NOMO-1 (cell line): ENCODE measurements at regions not wholly inside any gene's neighbourhood (a gene's known extent, or its start where the extent isn't known, plus 50 kb on each side); places are given as distances from the start of the nearest gene placed in this dataset.

Experiments used
- DNase-seq, 2 experiments: peaks; one replicate each; lab custom pipeline; 2025; ENCODE audit not compliant: unreplicated experiment in 2 of 2; lab: John Stamatoyannopoulos, UW

DNA sequence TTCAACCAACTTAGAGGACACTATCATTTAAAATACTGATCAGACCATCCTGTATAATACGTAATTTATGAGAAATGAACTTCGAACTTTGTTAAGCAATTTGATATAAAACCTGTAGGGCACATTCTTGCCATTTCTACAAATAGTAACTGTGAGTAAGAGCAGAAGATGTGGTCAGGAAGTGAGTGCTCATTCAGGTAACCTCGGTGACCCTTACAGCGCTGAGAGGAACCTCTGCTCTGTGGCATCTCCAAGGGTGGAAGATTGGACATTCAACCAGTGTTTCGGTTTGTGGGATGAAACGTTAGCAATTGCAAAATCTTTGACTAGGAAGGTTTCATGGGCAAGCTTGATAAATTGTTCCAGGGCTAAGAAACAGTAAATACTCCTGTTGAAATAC, 194.8 kb upstream of the IRX2 start:
- DNase-seq: no peak

DNA sequence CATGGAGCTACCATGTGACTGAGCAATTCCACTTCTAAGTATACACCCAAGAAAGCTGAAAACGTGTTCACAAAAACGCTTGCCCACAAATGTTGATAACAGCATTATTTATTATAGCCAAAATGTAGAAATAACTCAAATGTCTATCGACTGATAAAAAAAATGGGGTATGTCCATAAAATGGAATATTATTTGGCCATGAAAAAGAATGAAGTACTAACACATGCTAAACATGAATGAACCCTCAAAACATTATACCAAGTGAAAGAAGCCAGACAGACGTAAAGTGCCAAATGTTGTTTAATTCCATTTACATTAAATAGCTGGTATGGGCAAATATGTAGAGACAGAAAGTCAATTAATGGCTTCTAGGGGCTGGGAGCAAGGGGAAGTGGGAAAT, 184.9 kb upstream of the IRX2 start:
- no peak for DNase-seq

DNA sequence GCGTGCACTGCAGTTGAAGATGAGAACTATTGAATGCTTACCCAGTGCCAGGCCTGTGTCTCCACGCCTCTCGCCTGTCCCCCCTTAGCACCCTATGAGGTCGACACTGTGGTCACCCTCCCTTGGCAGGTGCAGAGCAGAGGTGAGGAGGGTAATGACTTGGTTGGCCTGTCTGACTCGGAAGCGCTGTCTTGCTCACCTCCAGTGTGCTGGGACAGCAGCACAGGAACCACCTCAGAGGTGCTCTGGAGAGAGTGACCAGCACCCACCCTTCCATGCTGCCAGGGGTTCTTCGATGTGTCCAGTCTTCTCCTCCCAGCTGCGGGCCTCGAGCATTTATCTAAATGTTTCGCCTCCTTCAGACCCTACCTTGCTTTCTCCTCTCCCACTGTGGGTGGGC, 178.3 kb upstream of the IRX2 start:
- no peak for DNase-seq

DNA sequence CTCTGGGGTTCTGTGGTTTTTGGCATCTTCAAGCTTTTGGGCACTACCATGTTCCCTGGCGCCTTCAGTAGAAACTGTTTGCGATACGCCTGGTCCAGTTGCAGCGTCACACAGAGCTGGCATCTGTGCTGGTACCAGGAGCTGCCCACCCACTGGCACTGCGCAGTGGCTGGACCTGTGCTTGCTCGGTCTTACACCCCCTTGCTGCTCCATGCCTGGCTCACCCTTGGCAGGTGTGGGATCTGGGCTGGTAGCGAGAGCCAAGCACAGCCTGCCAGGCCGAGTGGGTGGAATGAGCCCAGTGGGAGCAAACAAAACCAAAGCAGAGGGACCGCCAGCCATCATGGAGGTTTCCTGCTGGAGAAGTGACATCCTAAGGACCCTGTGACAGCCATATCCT, 170.2 kb upstream of the IRX2 start:
- no peak for DNase-seq

DNA sequence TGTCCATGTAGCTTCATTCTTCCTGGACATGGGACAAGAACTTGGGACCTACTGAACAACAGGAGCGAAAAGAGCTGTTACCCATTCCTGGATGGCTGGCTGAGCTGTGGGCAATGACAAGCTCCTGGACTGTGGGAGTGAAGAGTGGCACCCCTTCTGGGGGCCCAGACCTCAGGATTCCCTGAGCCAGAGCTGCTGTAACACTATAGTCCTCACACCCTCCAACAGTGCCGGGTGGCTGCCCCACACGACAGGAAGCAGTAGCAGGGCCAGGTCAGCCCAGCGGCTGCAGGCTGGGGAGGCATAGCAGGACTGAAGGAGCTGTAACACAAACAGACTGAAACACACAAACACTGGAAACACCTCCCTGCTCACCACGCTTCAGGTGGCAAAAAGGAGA, 169.7 kb upstream of the IRX2 start:
- DNase-seq: no peak

DNA sequence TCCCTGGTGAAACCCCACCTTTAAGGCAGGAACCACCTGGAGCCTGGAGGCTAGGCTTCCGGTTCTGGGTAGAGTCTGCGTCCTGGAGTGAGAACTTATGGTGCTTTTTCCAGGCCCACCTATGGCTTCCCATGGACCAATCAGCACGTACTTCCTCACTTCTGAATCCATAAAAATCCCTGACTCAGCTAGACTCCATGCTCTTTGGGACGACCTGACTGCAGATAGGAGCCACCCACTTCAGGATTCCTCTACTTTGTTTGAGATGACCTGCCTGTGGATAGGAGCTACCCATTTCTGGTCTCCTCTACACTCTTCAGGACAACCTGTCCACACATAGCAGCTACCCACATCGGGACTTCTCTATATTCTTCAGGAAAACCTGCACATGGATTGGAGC, 168.8 kb upstream of the IRX2 start:
- no peak for DNase-seq

DNA sequence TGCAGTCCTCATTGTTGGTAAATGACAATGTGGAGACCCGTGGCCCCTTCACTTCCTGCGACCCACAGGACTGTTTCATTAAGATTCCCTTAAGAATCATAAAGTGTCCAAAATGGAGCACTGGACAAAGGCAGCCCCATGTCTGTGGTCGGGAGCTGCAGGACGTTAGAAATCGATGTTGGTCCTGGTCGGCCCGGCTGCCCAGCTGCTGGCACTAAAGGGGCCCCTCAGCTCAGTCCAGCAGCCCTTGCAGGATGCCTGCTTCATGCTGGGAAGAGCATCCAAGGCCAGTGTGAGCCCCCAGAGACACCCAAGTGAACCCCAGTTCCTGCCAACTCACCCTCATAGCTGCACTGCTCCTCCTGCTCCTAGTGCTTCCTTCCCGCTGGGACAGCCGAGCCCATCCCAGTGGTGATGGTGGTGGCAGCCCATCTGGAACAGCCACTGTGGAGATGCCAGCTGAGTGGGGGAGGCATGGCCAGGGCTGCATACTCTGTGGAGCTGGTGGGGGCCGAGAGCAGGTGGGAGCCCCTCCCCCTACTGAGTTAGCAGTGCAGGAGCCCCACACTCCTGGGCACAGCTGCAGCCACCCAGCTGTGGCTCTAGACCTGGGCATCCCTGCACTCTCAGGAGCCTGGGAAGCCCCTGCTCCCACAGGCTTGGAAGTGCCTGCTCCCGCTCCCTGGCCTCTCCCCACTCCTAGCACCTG, 168.0 kb upstream of the IRX2 start:
- DNase-seq: no peak

DNA sequence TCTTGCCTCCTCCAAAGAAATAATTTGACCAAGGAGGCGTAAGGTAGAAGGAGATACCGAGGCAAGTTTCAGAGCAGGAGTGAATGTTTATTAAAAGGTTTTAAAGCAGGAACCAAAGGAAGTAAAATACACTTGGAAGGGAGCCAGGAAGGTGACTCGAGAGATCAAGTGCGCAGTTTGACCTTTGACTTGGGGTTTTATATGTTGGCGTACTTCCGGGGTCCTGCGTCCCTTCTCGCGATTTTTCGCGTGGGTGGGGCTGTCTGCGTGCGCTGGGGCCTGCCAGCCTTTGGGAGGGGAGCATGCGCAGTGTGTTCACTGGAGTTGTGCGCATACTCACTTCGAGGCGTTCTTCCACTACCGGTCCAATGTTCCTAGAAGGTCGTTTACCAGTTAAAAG, 166.0 kb upstream of the IRX2 start:
- DNase-seq: no peak

DNA sequence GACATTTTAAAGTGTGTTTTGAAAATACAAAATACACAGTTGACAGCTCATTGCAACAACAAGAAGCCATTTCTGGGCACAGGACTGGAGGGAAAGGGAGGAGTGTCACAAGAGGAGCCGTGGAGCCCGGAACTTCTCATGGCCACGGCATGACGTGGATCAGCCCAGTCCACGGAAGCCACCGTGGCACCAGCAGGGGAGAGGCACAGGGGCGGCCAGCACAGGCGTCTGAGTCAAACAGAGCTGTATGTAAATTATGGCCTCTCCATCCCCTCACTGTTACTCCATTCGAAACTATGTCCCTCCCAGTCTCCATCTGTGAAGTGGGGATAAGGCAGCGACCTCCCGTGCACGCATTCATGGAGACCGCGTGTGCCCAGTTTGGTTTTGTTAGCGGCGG, 165.6 kb upstream of the IRX2 start:
- no peak for DNase-seq

DNA sequence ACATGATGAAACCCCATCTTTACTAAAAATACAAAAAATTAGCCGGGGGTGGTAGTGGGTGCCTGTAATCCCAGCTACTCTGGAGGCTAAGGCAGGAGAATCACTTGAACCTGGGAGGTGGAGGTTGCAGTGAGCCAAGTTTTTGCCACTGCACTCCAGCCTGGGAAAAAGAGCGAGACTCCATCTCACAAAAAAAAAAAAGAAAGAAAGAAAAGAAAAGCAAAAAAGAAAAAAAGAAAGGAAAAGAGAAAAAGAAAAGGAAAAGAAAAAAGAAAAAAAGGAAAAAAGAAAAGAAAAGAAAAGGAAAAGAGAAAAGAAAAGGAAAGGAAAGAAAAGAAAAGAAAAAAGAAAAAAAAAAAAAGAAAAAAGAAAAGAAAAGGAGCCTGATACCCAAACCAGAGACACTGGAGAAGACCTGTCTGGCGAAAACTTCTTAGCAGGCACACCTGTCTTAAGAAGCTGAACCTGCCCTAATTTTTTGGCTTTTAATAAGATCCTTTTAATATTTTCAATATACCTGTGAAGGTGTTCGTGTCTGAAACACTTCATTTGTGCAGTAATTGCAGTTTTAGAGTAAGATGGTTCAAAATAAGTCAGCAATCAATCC, 164.7 kb upstream of the IRX2 start:
- DNase-seq: no peak

DNA sequence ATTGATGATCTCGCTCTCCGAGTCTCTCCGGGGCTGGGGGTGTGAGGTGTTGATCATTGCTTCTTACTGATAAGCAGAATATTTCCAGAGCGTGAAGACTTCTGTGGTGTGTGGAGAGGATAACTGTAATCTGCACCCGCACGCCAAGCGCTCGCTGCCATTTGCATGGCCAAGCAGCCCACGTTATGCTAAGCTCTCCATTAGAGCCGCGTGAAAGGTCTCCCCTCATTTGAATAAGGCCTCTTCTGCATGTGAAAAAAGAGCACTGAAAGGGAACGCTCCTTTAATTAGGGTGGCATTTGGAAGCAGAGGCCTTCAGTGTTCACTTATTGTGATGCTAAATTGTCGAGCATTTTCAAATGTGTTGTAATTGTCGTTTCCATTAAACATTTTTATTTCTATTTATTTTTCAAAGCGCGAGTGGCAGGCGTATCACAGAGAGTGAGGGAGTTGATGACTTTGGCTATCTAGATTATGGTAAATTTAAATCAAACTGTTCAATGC, 163.6 kb upstream of the IRX2 start:
- DNase-seq: no peak

DNA sequence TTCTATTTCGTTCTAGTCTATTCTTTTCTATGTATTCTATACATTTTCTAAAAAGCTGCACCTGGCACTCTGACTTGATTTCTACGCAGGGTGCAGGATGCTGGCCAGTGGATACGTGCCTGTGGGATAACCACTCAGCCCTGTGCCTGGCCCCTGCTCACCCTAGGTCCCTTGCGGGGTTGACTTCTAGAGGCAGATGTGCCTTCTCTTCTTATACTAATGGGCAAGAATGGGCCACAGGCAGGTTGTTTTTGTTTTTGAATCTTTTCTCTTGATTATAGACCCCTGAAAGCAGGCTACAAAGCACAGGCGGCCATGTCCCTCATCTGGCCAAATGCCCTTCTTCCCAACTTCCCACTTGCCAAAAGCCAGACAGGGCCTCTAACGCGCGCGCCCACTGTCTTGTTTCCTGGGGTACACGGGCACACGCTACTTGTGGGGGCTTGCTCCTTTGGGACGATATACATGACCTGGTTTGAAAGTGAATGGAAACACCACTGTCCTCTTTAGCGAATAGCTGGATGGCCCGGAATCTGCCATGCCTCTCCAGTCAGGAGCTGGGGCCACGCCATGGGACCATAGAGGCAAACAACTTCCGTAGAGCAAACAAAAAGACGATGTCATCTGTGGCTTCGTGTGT, 162.7 kb upstream of the IRX2 start:
- DNase-seq: no peak

DNA sequence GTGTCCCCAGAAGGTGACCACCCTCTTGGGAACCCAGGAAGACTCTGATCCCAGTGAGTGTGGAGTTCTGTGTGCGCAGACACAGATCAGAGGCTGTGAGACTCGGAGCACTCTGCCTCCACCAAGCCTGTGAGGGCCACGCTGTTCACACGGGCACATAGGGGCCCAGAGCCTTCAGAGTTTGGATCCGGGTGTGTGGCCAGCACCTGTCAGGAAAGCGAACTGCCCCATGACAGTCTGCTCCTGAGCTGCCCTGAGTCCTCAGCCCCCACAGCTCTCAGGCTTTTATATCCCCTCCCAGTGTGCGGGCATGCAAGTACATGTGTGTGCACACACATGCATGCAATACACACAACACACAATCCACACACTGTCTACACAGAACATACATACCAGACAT, 161.8 kb upstream of the IRX2 start:
- no peak for DNase-seq

DNA sequence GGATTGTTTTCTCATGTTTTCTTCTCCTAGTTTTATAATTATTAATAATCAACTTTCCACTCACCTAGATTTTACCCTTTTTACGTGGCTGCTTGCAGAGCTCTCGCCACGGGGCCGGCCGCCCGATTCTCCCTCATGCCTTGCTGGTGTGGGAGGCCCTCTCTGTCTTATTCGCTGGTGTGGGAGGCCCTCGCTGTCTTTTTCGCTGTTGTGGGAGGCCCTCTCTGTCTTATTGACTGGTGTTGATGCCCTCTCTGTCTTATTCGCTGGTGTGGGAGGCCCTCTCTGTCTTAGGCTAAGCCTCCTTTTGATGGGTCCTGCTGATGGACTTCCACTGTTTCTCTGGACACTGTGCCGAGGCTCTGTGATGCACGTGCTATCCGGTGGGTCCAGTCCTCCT, 161.3 kb upstream of the IRX2 start:
- DNase-seq: no peak

DNA sequence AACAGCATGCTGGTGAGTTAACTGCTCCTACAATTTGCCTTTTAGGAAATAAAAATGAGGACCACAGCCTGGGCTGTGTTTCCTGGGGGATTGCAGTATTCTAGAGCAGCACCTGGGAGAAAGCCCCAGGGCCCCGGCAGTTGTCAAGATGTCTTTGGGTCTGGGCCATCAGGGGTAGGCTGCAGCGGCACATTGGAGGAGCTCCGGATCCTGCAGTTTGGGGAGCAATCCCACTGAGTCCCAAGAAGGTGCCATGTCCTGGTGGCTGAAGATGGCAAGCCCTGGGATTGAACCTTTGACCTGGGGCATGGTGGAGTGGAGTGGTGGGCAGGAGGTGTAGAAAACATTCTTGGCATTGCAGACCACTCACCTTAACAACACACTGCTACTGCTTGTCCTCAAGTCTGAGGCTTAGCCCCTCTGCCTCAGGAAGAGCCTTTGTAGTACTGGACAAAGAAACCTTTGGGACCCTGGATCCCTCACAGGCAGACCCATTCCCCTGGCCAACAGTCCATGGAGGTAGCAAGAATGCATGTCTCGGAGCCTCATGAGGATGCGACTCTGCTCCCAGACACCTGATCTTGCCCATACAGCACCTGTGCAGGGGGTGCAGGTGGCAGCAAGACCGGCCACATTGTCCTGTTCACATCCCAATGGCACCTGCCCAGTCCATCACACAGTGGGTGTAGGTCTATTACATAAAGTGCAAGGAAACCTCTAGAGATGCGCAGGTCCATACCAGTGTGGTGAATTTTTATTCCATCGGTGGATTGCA, 159.1 kb upstream of the IRX2 start:
- DNase-seq: no peak

DNA sequence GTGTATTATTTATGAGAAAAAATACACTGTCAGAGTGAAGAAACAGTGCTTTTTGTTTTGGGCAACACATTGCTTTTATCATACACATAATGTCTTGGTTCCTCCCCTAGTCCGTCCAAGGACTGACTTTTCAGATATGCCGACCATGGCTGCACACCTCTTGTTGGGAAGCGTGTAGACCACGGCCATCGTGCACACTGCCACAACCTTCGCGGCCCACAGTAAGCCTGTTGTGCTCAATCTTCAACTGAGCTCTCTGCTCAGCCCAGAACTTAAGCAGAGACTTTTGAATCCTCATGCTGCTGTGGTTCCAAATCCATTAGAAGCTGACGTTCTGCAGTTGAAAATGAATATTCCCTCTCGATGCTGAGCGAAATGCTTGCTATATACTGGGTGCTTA, 157.6 kb upstream of the IRX2 start:
- DNase-seq: no peak

DNA sequence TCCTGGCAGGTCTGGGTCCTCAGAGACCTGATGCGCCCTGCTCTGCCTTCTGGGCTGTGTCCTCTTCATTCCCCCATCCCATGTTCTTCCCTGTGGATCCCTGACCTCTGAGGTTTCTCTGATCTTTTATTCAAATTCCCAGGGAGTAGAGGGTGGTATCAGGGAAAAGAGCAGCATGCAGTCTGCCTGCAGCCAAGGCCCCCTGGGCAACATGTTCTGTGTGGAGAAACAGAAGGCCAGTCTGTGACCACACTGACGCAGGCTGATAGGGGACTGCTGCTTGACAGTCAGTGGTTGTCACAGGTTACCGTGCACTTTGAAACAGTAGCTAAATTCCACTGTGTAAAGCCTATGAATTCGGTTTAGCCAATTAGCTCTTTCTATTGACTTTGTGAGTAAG, 156.6 kb upstream of the IRX2 start:
- no peak for DNase-seq

DNA sequence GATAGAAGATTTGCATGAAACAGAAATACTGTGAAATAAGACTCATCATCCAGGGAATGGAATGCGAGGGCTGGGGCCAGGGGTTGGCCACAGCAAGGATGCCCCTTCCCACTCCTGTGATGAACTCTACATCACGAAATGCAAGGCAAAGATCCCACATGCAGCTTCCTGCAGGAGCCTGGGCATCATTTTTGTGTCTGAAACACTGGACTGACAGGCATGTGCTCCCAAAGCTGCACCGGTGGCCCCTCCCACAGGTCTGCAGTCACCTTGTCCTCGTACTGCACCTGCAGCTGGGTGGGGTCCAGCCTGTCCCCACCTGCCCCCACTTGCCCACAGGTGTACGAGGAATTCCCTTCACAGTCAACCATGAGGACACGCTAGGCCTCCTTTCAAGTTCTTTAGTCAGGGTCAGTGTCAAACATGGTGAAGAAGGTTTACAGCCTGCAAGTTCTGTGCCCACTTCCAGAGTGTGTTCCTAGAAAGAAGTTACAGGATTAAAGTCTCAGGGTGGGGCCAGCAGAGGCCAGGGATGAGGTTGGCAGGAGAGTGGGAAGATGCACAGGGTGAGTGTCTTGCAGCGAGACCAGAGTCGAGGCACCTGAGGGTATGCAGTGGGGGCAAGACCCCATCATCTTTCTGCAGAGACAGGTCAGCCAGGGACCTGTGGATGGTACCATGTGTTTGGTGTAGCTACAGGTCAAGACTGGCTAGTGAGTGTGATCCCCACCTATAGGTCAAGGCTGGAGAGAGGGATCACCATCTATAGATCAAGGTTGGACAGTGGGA, 155.0 kb upstream of the IRX2 start:
- no peak for DNase-seq

DNA sequence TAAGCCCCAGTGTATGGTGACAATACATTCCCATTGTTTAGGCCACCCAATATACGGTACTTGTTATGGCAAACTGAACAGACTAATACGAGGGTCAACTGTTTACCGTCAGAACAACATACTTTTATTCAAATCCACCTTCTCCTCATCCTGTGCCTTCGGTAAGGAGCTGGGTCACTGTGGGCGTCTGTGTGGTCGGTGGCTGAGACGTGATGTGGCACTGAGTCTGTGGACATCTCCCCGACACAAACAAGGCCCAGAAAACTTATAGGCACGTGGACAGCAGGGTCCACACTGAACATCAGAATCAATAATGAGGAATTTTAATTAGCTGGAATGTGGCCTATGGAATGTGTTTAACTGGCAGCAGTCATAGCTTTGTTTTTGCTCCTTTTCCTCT, 154.3 kb upstream of the IRX2 start:
- no peak for DNase-seq

DNA sequence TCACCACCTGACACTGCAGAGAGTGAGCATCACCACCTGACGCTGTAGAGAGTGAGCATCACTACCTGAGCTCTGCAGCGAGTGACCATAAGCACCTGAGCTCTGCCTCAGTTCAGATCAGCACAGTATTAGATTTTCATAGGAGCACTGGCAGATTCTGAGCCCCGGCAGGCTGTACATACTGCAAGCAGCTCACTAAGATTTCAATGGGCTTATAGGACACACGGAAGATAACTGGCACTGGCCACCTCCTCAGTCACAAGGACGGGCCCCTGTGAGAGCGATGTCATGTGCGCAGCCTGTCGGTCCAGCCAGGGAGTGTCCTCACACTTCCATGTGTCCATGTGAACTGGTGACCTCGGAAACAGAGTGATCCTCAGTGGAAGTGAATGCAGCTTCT, 153.5 kb upstream of the IRX2 start:
- DNase-seq: no peak

DNA sequence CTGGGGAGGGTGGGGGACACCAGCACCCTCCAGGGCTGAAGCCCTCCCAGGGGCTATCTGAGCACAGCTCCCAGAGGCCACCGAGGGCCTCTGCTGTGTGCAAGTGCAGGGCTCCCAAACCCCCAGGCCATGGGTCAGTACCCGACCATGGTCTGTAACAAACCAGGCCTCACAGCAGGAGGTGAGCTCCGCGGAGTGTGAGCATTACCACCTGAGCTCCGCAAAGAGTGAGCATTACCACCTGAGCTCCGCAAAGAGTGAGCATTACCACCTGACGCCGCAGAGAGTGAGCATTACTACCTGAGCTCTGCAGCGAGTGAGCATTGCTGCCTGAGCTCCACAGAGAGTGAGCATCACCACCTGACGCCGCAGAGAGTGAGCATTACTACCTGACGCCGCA, 152.9 kb upstream of the IRX2 start:
- DNase-seq: no peak
